ENCODE measurements at regions not wholly inside any gene's neighbourhood (a gene's known extent, or its start where the extent isn't known, plus 50 kb on each side); places are given as distances from the start of the nearest gene placed in this dataset.
"Not testable (repeated sequence)": the region's sequence is repeated elsewhere in the genome, so short reads cannot be mapped to it uniquely, and the experiment has no call there.

DNA sequence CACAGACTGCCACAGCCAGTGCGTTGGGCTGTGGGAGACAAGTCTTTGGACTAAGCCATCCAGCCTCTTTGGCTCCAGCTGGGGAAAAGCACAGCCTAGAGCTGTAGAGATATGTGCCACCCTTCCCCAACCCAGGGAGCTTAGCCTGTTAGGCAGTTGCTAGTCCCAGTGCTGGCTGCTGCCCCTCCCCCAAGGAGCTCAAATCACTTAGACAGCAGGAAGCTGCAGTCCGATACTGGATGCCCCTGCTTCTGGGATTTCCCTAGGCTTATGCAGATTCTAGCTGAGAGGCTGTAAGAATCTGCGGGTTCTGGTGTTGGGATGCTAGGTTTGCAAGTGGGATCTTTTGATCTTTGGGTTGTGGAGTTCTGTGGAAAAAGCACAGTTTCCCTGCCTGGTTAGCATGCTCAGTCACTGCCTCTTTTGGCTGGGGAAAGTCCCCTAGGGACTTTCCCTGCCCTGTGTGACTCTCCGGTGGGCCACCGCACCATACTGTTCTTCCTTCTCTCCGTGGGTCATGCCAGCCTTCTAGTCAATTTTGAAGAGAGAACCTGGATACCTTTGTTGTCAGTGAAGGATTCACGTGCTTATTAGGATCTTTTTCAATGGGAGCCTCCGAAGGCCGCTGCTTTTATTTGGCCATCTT, 792.0 kb downstream of the KCNA4 start:
- no peak for DNase-seq

- DNase-seq, result not testable (repeated sequence)
These were observed 797.3 kb downstream of the KCNA4 start for GRCh38 chr11:29219531-29219930.

DNA sequence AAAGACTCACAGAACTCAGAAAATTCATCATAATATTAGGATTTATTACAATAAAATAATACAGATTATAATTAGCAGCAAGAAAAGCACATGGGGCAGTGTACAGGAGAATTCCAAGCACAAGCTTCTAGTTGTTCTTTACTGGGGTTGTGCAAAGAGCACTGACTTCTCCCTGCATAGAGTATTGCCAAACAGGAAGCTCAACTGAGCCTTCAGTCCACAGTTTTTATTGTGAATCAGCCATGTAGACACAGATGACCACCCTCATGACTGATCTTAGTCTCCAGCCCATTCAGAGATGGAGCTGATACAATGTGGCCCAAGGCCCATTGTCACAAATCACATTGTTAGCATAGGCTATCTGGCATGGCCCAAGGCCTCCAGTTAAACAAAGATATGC, 798.9 kb downstream of the KCNA4 start:
- no peak for DNase-seq

- no peak for DNase-seq
These were observed 802.0 kb downstream of the KCNA4 start for GRCh38 chr11:29214833-29215232.

GRCh38 chr11:29211202-29211601, 805.6 kb downstream of the KCNA4 start:
- DNase-seq, result no peak

- no peak for DNase-seq
These were observed 806.4 kb downstream of the KCNA4 start for GRCh38 chr11:29210426-29210825.

GRCh38 chr11:29208117-29208516, 808.7 kb downstream of the KCNA4 start:
- no peak for DNase-seq

GRCh38 chr11:29200791-29201562, 815.9 kb downstream of the KCNA4 start:
- DNase-seq, result no peak

- DNase-seq, result no peak
These were observed 826.5 kb downstream of the KCNA4 start for GRCh38 chr11:29190313-29190712.

GRCh38 chr11:29187215-29187614, 829.6 kb downstream of the KCNA4 start:
- DNase-seq, result no peak

DNA sequence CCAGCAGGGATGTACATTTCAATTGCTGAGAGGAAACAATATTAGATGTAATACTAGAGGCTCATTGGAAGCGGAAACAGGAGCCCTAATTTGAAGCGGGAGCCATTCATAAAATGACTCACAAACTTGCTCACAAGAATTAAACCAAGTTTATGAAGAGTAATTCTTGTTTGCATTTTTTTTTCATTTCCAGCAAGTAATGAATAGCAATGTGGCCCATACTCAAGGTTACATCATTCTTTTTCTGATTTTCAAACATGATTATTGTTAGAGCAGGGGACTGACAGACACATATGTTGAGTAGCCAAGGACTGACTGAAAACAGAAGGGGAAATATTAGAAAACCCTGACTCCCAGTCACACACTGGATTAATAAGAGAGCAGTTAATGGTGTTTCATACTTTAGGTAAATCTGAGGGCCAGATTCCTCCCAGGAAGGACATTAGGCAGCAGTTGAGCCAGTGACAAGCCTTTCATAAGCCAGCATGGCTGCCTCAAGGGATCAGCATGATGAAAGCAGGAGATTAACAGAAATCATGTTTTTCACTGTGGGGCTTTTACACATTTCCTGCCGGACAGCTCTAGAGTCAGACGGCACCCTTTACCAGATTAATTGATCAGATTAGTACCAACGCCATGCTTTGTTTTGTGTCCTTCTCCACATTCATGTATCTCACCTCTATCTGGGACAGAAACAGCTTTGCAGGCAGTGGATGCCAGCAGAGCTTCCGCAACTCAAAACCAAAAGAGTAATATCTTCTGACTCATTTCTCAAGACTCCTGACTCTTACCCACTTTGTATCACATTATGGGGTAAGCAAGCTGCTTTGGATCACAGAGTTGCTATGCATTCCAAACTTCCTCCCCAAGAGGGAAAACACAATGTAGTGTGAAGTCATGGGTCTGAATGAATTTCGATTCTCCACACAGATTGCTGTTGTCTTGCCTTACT, 831.6 kb downstream of the KCNA4 start:
- DNase-seq, result no peak

DNA sequence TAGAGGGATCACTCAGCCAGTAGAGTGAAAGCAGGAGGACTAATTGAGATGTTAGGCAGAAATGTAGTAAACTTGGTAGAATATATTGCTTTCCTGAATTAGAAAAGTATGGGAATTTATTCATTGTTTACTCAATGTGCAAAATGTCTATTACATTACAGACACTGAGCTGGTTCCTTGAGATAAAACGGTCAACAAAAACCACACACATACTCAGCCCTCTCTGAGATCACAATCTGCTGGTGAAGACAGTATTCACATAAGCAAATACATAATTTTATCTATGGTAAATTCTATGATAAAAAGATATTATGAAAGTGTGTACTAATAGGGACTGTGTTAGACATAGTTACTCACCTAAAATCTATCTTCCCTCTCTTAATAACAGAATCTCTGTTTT, 833.5 kb downstream of the KCNA4 start:
- no peak for DNase-seq

- DNase-seq, result no peak
These were observed 843.2 kb downstream of the KCNA4 start for GRCh38 chr11:29173660-29174062.

DNA sequence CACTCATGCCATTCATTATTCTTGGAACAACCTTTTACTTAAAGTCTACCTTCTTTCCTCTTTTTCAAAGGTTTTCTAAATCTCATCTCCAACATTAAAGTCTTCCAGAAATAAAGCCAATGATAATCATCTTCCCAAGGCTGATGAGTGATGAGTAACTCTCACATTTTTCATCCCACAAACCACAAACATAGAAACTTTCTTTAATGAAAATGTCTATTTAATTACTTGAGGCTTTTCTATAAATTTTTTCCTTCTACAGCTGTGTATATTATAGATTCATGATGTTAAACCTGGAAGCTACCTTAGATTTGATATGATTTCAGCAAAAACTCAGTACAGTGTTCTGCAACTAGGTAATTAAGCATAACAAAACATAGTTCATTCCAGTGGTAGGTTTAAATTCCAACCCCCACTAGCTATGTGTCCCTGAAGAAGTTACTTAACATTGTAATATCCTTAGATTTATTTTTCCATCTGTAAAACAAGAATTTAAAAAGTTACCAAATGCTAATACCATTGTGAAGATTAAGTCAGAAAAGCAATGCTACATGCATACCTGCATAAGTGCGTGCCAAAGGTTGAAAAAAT, 845.4 kb downstream of the KCNA4 start:
- DNase-seq, result no peak

- DNase-seq, result no peak
These were observed 850.5 kb downstream of the KCNA4 start for GRCh38 chr11:29166306-29166705.

DNA sequence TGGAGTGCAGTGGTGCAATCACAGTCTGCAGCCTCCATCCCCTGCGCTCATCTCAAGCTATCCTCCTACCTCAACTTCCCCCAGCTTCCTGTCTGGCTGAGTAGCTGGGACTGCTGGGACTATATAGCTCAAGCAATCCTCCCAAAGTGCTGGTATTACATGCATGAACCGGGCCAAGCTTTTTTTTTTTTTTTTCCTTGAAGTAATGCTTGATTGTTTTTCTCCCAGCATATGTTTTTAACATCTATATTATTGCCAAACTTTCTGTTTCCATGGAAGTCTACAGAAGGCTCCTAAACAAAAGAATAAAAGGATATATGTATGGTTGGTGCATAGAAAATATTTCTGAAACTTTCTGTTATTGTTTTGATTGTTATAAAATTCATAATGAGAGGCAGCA, 853.6 kb downstream of the KCNA4 start:
- no peak for DNase-seq

DNA sequence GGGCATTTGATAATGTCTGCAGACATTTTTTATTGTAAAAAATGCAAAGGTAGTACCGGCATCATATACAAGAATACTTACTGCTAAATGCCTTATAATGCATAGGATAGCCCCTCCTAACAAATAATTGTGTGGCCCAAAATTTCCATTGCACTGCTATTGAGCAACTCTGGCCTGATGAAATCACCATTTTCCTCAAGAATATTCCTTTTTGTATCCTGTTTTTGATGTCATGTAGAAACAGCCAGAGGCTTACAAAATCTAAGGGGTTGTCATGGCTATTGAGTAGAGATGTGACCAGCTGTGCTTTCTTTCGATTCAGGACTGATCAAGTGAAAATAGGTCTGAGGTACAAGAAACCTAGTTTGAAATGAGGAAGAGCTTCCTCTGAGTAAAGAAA, 854.3 kb downstream of the KCNA4 start:
- no peak for DNase-seq

DNA sequence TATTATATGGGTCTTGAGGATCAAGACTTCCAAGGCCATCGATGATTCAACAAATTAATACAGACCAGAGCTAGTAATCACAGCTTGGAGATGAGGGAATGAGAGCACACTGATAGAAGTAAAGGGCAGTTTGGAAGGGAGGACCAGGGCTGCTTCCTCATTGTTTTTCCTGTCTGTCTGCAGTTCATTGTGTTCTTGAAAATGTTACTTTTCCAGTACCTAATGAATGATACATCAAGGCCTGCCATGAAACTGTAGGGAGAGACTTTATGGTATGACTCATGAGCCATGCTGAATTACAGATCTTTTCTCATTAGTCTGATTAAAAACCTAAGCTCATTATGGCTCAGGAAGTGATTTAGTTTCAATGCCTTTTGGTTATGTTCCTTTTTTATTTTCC, 855.6 kb downstream of the KCNA4 start:
- no peak for DNase-seq

DNA sequence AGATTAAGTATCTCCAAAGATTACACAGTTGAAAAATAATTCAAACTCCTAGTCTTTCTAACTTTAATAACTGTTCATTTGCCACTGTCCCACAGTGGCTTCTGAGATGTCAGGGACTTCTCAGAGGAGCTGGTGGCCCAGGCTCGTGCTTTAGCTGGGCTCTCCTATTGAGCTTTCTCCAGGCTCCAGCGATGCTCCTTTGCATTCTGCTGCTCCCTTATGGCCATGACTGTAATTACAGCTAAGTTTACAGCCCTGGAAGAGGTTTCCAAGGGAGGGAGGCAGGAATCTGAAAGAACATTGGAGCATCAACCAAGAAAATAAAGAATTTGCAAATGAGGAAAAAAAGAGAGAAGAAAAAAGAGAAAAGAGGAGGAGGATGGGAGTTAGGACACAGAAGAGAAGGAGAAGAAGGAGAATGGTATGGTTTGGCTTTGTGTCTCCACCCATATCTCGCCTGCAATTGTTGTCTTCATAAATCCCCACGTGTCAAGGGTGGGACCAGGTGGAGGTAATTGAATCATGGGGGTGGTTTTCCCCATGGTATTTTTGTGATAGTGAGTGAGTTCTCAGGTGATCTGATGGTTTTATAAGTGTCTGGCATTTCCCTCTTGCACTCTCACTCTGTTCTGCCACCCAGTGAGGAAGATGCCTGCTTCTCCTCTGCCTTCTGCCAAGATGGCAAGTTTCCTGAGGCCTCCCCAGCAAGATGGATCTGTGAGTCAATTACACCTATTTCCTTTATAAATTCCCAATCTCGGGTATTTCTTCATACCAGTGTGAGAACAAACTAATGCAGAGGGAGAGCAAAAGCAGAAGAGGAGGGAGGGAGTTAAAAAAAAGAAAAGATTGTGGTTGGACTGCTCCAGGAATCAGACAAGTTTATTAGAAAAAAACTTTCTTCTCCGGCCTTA, 857.0 kb downstream of the KCNA4 start:
- peak in 1 of 2 donors; percentile 10 for DNase-seq

DNA sequence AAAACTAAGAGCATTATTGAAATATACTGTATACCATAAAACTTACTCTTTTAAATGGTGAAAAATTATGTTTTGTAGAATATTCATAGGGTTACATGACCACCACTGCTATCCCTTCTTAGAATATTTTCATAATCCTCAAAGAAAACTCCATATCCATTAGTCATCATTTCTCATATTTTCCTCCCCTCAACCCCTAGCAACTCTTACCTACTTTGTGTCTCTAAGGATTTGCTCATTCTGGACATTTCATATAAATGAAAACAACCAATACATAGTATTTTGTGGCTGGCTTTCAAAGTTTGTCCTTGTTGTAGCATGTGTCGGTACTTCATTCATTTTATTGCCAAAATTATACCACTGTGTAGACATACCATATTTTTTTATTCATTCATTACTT, 863.8 kb downstream of the KCNA4 start:
- DNase-seq, result no peak

GRCh38 chr11:29142573-29142972, 874.3 kb downstream of the KCNA4 start:
- DNase-seq, result not testable (repeated sequence)

- DNase-seq, result no peak
These were observed 881.3 kb downstream of the KCNA4 start for GRCh38 chr11:29135504-29135903.

Data from inflammatory macrophage treated with lipopolysaccharide for 1 hour (primary cell).